Mesodermal cell (in vitro differentiated cells): ENCODE measurements at regions not wholly inside any gene's neighbourhood (a gene's known extent, or its start where the extent isn't known, plus 50 kb on each side); places are given as distances from the start of the nearest gene placed in this dataset.
"Not testable (repeated sequence)": the region's sequence is repeated elsewhere in the genome, so short reads cannot be mapped to it uniquely, and the experiment has no call there.

ENCODE experiments used
- H3K27ac ChIP-seq: 2 replicates; pipeline ENCODE4 v1.7.0; 2013; ENCODE audit warnings: mild to moderate bottlenecking, low read depth, low read length, moderate library complexity; ENCODE audit not compliant: severe bottlenecking
- H3K36me3 ChIP-seq: 2 replicates; pipeline ENCODE4 v1.7.1; 2013; ENCODE audit warnings: mild to moderate bottlenecking, low read length, moderate library complexity; ENCODE audit not compliant: control insufficient read depth, insufficient read depth
- H3K4me1 ChIP-seq: one replicate; pipeline ENCODE4 v1.7.1; 2013; ENCODE audit warnings: mild to moderate bottlenecking, low read length; ENCODE audit not compliant: insufficient read depth, control insufficient read depth, poor library complexity, severe bottlenecking
- H3K4me3 ChIP-seq: 2 replicates; pipeline ENCODE4 v1.7.0; 2013; ENCODE audit warnings: low read length, control low read depth, mild to moderate bottlenecking; ENCODE audit not compliant: insufficient read depth, poor library complexity, severe bottlenecking; ENCODE audit errors: extremely low read depth
- H3K9me3 ChIP-seq: 2 replicates; pipeline ENCODE4 v1.7.1; 2013; ENCODE audit warnings: mild to moderate bottlenecking, low read length, moderate library complexity; ENCODE audit not compliant: control insufficient read depth
- WGBS, 2 experiments: methylation state at CpG; one replicate each; pipeline ENCODE4 v1.1.5; 2013; ENCODE audit warnings: missing lambda C conversion rate in 2 of 2; ENCODE audit not compliant: insufficient coverage in 2 of 2; 5-methylcytosine and 5-hydroxymethylcytosine counted together

DNA sequence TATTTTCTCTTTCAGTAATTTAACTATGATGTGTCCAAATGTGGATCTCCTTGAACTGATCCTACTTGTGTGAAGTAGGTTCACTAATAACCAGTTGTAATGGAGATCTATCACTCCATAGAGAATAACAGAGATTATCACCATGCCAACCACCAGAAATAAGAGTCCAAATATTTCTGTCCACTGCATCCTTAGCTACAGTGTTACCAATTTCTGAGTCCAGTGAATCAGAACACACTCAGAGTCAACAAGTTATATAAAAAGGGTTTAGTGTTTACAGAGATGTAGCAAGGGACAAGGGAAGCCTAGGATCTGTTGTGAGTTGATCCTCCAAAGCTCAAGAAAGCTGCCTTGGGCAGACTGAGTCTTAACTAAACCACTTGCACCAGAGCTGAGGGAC lies 882.8 kb downstream of the TBC1D32 start:
- Histone ChIP-seq H3K4me3 (no peak overlapping the region), H3K9me3 (no peaks in the 10 kb centered on the region), H3K36me3 (no peaks in the 10 kb centered on the region), H3K27ac (no peak overlapping the region), H3K4me1 (no peaks in the 10 kb centered on the region)

DNA sequence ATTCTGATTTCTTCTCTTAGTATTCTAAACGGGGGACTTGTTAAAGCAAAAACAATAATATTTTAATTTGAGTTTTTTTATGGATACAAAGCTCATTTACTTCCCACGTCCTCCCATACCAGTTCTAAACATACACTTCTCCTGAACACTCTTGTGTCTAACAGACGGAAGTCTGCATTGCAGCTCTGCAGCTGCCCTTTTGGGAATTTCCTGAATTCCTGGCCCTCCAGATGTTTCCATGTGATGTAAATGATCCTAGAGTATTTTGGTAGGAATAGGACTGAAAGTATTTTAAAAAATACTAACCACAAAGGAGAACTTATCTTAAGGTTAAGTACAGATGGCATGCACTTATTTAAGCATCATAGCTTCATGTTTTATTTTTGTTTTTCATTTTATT lies 886.7 kb downstream of the TBC1D32 start:
- 70% methylated on average over 2 of the region's 3 CpGs; no CpG with 5 or more reads in 1 of the 2 experiments for WGBS, 2 experiments
- H3K4me3 ChIP-seq = no peak overlapping the region
- no peaks in the 10 kb centered on the region for H3K9me3 ChIP-seq
- H3K27ac ChIP-seq = no peak overlapping the region
- H3K4me1 ChIP-seq = no peaks in the 10 kb centered on the region
- H3K36me3 ChIP-seq = no peaks in the 10 kb centered on the region

DNA sequence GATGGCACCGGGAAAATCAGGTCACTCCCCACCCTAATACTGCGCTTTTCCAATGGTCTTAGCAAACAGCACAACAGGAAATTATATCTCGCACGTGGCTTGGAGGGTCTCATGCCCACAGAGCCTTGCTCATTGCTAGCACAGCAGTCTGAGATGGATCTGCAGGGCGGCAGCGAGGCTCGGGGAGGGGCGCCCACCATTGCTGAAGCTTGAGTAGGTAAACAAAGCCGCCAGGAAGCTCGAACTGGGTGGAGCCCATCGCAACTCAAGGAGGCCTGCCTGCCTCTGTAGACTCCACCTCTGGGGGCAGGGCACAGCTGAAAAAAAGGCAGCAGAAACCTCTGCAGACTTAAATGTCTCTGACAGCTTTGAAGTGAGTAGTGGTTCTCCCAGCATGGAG lies 901.4 kb downstream of the TBC1D32 start:
- H3K36me3 ChIP-seq, H3K27ac ChIP-seq, H3K4me1 ChIP-seq, H3K9me3 ChIP-seq, H3K4me3 ChIP-seq: not testable (repeated sequence)
- WGBS, 2 experiments = 90 to 94% methylated on average over 11 of the region's 11 CpGs

DNA sequence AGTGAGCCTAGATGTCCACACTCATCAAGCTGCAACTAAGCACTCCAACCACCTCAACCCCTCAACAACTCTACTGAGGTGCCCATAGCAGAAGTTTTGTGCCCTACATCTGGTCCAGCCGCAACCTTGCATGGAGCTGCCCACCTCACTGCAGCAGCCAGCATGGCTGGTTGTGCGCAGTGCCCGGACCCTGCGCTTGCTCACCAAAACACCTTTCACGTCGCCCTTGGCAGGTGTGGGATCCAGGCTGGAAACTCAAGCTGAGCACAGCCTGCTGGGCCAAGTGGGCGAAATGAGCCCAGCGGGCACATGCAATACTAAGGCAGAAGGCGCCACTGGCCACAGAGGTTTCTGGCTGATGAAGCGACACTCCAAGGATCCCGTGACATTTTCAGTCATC lies 902.4 kb downstream of the TBC1D32 start:
- 89 to 99% methylated on average over 7 to 10 of the region's 11 CpGs for WGBS, 2 experiments
- no peaks in the 10 kb centered on the region for H3K4me1 ChIP-seq
- H3K36me3 ChIP-seq = no peaks in the 10 kb centered on the region
- H3K4me3 ChIP-seq = no peak overlapping the region
- no peak overlapping the region for H3K27ac ChIP-seq
- H3K9me3 ChIP-seq = no peaks in the 10 kb centered on the region

DNA sequence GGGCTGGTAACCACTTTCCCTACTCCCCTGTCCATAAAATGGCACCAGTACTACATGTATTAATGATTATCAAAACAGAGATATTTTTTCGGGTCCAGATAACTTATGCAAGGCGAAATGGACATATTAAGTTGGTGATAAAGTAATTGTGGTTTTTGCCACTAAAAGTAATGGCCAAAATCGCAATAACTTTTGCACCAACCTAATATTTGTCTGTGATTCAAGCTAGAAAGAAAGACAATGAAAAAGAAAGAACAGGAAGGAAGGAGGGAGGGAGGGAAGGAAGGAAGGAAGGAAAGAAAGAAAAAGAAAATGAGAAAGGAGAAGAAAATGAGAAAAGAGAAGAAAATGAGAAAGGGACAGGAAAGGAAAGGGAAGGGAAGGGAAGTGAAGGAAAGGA lies 922.9 kb downstream of the TBC1D32 start:
- no peaks in the 10 kb centered on the region for H3K36me3 ChIP-seq
- no peak overlapping the region for H3K27ac ChIP-seq
- H3K4me3 ChIP-seq = no peak overlapping the region
- no CpG with 5 or more reads among the region's 3 CpGs for WGBS, 2 experiments
- no peaks in the 10 kb centered on the region for H3K4me1 ChIP-seq
- no peaks in the 10 kb centered on the region for H3K9me3 ChIP-seq

DNA sequence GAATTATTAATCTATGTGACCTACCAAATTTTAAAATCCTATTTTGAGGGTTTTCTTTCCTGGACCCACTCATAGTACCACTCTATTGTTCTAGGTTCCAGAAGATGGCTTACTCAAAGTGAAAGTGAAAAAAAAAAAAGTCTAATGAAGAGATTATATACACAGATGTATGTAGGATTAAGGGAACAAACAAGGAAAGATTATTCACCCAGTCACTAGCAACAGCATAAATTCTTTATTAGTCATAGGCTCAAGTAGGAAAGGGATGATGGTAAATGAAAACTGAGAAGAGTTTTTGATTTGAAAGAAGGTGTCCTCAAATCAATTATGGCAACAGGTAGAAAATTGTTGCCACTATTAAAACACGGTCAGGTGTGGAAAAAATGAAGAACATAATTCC lies 923.7 kb downstream of the TBC1D32 start:
- H3K9me3 ChIP-seq = no peaks in the 10 kb centered on the region
- no CpG with 5 or more reads among the region's 1 CpG for WGBS, 2 experiments
- H3K4me1 ChIP-seq = no peaks in the 10 kb centered on the region
- H3K4me3 ChIP-seq = no peak overlapping the region
- no peaks in the 10 kb centered on the region for H3K36me3 ChIP-seq
- H3K27ac ChIP-seq = no peak overlapping the region

DNA sequence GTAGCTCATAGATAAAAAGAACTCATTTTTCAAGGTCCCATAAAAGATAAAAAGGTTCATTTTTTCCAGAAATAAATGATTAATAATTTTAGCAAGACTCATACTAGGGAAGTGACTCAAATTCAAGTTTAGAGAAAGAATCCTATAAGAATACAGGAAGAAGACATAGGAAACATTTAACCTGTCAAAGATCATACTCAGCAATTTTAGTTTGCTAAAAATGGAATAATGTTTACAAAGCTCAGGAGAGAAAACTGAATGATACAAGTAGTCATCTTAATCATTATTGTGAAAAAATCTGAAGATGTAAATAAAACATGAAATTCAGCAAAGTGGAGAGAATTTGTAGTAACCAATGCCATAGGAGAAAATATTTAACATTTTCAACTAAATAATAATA lies 926.6 kb downstream of the TBC1D32 start:
- Histone ChIP-seq H3K36me3 (no peaks in the 10 kb centered on the region), H3K4me1 (no peaks in the 10 kb centered on the region), H3K4me3 (no peak overlapping the region), H3K27ac (no peak overlapping the region), H3K9me3 (no peaks in the 10 kb centered on the region)

DNA sequence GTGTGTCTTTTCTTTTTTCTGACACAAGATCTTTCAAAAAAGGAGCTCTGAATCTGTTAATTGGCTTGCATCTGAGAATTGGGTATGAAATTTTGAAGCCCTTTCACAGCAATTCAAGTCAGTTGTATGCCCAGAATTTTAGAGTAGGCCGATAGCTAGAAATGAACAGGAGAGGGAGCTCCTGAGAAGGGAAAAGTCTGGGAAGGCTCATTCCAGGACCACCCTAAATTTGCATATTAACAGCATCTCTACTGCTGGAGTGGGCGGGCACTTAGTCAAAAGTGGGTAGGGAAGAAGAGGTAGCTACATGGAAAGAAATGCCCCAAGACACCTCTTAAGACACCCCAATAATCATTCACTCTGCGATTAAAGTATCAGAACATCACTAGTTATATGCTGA lies 928.3 kb downstream of the TBC1D32 start:
- H3K27ac ChIP-seq = no peak overlapping the region
- H3K4me3 ChIP-seq = no peak overlapping the region
- WGBS, 2 experiments = no CpG with 5 or more reads among the region's 3 CpGs
- H3K9me3 ChIP-seq = no peaks in the 10 kb centered on the region
- H3K4me1 ChIP-seq = no peaks in the 10 kb centered on the region
- H3K36me3 ChIP-seq = no peaks in the 10 kb centered on the region

DNA sequence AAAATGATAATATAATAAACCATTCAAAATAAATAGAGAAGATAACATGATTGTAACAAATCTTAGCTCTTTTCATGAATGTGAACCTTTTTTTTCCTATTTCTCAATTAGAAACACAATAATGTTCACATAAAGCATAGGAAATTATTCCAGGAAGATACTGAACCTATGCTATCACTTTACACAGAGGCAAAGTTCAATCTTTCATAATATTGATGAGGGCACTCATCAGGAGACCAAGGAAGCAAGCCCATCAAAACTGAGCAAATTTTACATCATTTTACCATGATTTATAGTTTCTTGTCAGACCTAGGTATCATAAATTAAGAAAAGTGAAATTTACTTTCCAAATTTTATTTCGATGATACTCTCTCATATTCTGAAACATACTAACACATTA lies 938.5 kb downstream of the TBC1D32 start:
- no peak overlapping the region for H3K27ac ChIP-seq
- no peak overlapping the region for H3K4me3 ChIP-seq
- WGBS, 2 experiments = no CpG with 5 or more reads among the region's 1 CpG

DNA sequence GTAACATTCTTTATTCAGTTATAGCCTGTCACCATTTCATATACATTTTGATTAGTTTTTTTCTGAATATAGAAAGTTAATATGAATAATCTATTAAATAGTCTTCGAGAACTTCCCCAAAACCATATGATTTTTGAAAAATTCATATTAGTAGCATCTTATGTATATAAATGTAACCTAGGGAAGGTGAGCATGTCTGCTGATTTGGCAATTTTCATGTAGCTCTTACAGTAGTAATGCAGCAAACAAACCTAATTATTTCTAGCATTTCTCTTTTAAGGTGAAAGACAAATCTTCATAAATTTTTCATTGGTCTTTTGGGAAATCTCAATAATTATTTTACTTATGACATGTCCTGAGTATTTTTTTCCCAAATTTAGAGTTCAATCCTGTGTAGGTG lies 939.0 kb downstream of the TBC1D32 start:
- Histone ChIP-seq H3K27ac (no peak overlapping the region), H3K36me3 (no peaks in the 10 kb centered on the region), H3K4me3 (no peak overlapping the region), H3K4me1 (no peaks in the 10 kb centered on the region), H3K9me3 (no peaks in the 10 kb centered on the region)
- no CpG with 5 or more reads among the region's 1 CpG for WGBS, 2 experiments

More for the DNA sequence above, 938.5 kb downstream of the TBC1D32 start:
- Histone ChIP-seq H3K9me3 (no peaks in the 10 kb centered on the region), H3K4me1 (no peaks in the 10 kb centered on the region), H3K36me3 (no peaks in the 10 kb centered on the region)

DNA sequence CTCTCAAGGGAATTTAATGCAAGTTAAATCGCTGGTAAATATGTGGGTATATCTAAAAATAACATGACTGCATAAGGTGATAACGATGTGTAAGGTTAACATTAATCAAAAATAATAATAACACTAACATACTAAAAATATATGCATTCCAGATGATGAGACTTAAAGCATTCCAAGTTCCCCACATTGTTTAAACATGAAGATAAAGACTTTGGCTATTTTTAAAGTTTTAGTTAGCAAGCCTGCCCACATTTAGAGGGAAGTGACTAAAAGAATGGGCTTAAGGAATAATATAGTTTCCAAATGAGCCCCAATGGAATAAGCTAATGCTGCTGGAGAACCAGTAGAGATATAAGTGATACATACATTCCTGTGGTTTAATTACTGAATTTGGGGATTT lies 941.3 kb downstream of the TBC1D32 start:
- no CpG with 5 or more reads among the region's 2 CpGs for WGBS, 2 experiments
- no peak overlapping the region for H3K27ac ChIP-seq

DNA sequence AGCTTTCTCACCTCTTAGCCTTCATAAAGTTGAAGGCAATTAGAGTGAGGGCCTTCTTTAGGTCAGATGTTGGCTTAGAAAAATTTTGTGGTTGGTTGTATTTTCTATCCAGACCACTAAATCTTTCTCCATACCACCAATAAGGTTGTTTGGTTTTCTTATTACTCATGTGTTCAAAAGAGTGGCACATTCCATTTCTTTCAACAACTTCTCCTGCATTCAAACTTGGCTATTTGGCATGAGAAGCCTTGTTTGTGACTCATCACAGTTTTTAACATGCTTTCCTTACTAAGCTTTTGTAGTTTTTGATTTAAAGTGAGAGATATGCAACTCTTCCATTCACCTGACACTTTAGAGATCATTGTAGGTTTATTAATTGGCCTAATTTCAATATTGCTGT lies 949.6 kb downstream of the TBC1D32 start:
- no peaks in the 10 kb centered on the region for H3K36me3 ChIP-seq
- no peaks in the 10 kb centered on the region for H3K4me1 ChIP-seq
- no peaks in the 10 kb centered on the region for H3K9me3 ChIP-seq
- no peak overlapping the region for H3K4me3 ChIP-seq
- no peak overlapping the region for H3K27ac ChIP-seq

More for the DNA sequence above, 941.3 kb downstream of the TBC1D32 start:
- Histone ChIP-seq H3K36me3 (no peaks in the 10 kb centered on the region), H3K4me3 (no peak overlapping the region), H3K4me1 (no peaks in the 10 kb centered on the region), H3K9me3 (no peaks in the 10 kb centered on the region)
